Amygdala (tissue), 56 donors: ENCODE measurements at regions not wholly inside any gene's neighbourhood (a gene's known extent, or its start where the extent isn't known, plus 50 kb on each side); places are given as distances from the start of the nearest gene placed in this dataset.
"Not testable (repeated sequence)": the region's sequence is repeated elsewhere in the genome, so short reads cannot be mapped to it uniquely, and the experiment has no call there.

ENCODE experiments used
- DNase-seq, 56 donors: peaks; one replicate each; lab custom pipeline; 2025; lab: John Stamatoyannopoulos, UW

DNA sequence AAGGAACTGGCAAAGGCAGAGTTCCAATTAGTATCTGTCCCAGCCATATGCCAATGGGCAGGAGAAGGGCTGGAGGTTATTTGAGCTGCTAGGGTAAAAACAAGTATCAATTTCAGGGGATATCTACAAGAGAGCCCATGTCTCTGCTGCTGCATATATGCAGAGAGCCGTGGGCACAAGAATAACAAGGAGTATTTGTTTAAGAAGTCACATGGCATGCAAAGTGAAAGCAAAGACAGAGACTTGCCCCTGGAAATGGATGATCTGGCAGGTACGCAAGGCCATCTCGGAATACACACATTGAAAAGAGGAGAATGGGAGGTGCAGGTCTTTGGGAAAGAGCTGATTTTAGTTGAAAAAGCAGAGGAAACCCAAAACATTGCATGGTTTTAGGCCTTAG is 170.6 kb downstream of the EVA1A start:
- no peak for DNase-seq

GRCh38 chr2:75389271-75389670 is 171.5 kb downstream of the EVA1A start:
- DNase-seq, result no peak

GRCh38 chr2:75381032-75381431 is 179.7 kb downstream of the EVA1A start:
- DNase-seq, result no peak

DNA sequence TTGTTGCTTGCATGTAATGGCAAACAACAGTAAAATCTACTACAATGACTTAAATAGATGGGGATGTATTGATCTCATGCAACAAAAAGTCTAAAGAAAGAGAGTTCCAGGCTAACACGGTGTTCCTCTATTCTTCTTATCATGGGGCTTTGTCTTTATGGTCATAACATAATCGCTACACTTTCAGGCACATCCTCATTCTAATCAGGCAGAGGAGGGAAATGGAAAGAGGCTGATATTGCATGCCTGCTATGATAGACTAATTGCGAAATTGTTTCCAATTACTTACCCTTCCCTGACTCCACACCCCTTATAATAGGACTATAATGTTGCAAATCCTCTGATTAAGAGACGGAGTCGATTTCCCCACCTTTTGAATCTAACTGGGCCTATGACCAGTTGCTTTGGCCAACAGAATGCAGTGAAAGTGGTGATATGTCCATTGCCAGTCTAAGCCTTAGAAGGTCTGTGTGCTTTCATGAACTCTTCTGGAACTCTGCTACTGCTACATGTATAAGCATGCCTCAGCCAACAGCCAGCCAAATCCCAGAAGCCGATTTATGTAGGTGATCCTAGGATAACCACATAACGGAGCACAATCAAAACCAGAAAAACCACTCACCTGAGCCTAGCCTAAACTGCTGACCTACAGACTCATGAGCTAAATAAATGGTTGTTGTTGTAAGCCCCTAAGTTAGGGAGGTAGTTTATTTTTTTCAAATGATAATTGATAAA is 180.3 kb upstream of the TACR1 start:
- no peak for DNase-seq

DNA sequence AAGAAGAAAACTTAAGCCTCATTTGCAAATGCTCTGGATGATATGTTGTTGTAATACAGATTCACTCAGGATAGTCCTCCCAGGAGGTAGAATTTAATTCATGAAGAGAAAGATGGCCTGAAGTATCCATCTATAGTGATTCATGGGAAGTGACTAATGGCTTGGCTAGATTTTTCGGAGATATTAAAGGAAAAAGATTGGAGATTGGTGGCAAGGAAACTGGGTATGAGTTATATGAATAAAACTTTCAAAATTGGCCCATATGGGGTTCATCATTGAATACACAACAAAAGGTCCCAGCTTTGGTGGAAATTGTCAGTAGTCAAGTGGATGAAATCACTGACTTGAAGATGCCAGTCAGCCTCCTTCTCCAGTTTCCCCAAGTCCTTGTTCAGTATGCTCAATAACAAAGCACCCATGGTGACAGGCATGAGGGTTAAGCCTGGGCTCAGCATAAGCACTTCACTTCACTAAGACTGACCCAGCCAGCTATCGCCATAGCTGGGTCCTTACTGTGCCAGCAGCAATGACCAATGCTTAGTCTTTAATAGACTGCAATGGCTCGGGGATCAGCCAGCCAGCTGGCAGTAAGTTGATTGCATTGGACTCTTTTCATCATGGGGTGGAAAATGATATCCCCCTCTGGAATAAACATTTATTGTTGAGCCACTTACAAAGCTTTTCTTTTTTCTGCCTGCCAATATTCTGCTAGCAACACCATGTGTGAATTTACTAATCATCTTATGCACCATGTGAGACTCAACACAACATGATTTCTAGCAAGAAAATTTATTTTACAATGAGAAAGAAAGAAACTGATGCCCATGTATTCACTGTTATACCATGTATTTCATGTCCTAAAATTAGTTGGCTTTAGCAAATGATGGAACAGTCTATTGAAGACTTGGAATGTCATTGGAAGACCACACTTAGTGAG is 176.6 kb upstream of the TACR1 start:
- peak in 23 of 56 donors; percentile 0 to 65 (median 9) for DNase-seq

- not testable (repeated sequence) for DNase-seq
These were observed 175.2 kb upstream of the TACR1 start for GRCh38 chr2:75374414-75374957.

DNA sequence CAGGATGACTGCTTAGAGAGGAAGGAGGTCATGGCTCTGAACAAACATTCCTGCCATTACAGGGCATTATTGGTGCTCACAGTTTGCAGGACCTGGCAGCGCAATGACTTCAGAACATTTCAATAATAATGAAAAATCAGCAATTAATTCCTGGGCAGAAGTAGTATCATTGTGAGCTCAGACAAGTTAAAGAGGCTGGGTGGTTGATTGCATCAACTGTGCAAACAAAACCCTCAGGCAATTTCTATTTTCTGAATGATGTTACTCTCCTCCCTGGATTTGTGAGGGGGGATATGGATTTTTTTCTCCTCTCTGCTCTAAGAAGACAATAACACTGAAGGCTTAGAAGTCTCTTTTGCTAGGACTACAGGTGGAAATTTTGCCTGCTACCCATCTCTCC is 168.1 kb upstream of the TACR1 start:
- DNase-seq, result no peak

DNA sequence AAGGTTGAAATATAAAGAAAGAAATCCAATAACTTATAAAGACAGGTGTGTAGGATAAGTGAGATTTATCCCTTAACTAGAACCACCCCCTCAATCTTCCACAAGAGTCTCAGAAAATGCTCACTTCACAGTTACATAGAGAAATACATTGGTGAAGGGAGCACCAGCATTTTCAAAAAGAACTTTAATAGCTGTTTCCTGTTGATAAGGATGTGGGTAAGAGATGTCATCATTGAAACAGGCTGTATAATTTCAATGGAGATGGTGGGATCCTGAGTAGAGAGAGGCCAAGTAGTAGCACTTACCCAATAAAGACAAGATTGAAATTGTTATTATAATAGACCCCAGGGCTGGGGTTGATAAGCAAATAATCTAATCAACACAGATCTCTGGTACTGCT is 162.2 kb upstream of the TACR1 start:
- no peak for DNase-seq

- no peak for DNase-seq
These were observed 161.6 kb upstream of the TACR1 start for GRCh38 chr2:75360945-75361344.

- no peak for DNase-seq
These were observed 157.5 kb upstream of the TACR1 start for GRCh38 chr2:75356865-75357264.

DNA sequence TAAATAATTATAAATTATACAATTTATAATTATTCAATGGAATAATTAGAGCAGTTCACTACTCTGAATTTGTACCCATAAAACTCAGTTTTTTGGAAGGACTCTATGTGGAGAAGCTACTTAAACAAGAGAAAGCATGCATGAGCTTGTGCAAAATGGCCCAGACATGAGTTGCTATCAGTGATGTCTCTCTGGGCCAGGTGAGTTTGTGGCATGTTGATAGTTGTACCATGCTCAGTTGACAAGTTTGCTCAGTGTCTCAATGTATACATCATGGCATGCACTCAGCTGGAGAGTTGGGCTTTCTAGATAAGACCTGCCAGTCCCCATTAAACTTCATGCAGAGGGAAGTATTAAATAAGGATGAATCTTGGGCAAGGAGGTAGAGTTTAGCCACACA is 153.8 kb upstream of the TACR1 start:
- DNase-seq, result no peak

- DNase-seq, result no peak
These were observed 149.0 kb upstream of the TACR1 start for GRCh38 chr2:75348307-75348706.

DNA sequence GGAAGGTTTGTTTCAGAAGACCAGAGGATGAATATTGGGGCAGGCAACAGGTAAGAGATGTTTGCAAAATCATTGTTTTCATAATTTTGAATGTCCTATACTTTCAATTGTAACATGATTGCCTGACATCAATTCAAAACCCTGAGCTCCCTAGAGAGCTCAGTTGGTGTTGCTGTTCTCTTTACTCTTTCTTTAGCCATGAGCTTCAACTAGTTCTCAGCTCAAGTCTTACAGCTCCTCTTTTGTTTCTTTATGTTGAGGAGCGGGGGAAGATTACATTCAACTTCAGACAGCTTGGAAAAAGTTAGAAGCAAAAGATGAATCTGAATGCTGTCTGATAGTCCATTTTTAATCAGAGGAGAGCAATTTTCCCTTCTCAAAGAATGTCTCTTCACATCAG is 144.8 kb upstream of the TACR1 start:
- no peak for DNase-seq

GRCh38 chr2:75342504-75343175 is 143.3 kb upstream of the TACR1 start:
- DNase-seq, result no peak

- DNase-seq, result no peak
These were observed 141.2 kb upstream of the TACR1 start for GRCh38 chr2:75340560-75340959.

DNA sequence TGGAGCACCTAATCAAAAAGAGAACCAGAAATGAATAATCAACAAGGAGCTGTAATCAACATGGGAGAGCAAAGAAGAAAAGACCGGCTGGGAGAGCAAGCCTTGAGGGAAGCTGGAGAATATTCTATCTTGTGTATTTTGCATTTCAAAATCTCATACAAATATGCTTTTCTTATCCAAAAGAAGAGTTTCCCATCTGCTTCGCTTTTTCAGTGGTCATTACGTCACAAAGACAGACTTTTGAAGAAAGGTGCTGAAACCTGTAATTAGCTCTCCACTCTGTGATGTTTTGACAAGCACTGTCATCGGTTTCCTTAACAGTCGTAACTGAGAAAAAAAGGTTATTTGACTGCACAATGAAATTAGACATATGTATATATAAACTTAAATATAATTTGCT is 139.1 kb upstream of the TACR1 start:
- no peak for DNase-seq

- no peak for DNase-seq
These were observed 138.3 kb upstream of the TACR1 start for GRCh38 chr2:75337619-75338018.

DNA sequence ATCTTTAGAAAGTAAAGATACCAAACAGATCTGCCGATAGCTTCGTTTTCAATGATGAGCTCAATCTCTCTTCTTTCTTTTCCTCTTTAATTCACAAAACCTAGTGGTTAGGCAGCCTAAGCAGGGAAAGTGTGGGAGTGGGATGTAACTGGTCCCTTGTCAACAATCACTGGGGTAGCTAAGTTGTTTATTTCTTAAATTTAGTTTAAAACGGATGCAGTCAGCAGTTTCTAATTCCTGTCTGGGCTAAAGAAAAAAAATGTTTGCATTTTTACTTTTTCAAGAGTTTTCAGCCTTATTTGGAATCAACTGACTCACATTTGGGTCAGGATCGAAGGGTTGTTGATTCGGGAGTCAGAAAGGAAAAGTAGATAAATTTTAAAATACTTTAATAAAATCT is 137.7 kb upstream of the TACR1 start:
- no peak for DNase-seq

GRCh38 chr2:75336451-75336850 is 137.1 kb upstream of the TACR1 start:
- DNase-seq, result no peak

GRCh38 chr2:75334076-75334475 is 134.8 kb upstream of the TACR1 start:
- DNase-seq, result no peak

- no peak for DNase-seq
These were observed 134.3 kb upstream of the TACR1 start for GRCh38 chr2:75333646-75334045.
